GM21576 (cell line): ENCODE measurements at regions not wholly inside any gene's neighbourhood (a gene's known extent, or its start where the extent isn't known, plus 50 kb on each side); places are given as distances from the start of the nearest gene placed in this dataset.

Experiments
- ATAC-seq: cut with Tn5 transposase; IDR thresholded peaks from one replicate; pipeline ENCODE4 v1.9.1; 2021; ENCODE audit warnings: mild to moderate bottlenecking, moderate library complexity; ENCODE audit not compliant: unreplicated experiment

GRCh38 chr10:107618504-107618994, 454.0 kb upstream of the SORCS1 start:
- ATAC-seq = no peak

GRCh38 chr10:107616463-107617410, 452.2 kb upstream of the SORCS1 start:
- no peak for ATAC-seq

- ATAC-seq = no peak
Measured at GRCh38 chr10:107616031-107616430, 451.5 kb upstream of the SORCS1 start.

DNA sequence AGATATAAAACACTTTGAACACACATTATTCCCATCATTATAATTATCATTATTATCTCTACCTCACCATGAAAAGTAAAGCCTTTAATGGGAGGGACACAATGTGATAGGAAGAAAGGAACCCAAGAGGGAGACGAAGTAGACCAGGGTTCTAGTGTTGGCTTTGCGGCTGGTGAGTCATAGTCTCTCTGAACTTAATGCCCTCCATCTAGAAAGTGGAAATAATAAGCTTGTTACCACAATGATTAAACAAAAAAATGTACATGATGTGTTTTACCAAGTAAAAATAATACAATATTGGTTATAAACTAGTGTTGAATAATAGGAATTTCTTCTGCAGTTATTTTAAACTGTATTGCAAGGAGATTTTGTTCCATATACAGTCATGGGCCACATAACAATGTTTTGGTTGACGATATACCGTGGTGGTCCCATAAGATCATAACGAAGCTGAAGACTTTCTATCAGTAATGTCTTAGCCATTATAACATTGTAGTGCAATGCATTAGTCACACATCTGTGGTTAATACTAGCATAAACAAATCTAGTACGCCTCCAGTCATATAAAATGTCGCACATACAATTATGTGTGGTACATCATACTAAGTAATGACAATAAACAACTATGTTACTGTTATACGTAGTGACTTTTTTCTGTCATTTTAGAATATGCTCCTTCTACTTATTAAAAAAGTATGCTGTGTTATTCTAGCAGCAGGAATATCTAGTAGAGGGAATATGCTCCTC, 450.6 kb upstream of the SORCS1 start:
- no peak for ATAC-seq

DNA sequence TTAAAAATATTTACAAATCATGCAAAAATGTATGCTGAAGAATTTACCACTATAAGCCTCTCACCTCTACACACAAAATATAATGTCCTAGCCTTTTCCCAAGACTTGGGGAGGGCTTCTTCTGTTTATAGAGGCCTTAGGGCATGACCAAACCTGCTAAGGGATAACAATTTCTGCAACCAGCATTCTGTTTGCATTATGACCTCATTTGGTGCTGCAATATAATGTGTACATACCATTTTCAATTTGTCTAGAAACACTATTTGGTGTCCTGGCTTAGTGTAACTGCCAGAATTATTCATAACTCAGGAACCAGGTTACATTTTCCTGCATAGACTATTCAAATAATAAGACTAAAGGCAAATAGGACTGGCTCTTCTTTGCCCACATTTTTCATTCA, 446.6 kb upstream of the SORCS1 start:
- ATAC-seq = no peak

- no peak for ATAC-seq
Measured at GRCh38 chr10:107589081-107589480, 424.6 kb upstream of the SORCS1 start.

DNA sequence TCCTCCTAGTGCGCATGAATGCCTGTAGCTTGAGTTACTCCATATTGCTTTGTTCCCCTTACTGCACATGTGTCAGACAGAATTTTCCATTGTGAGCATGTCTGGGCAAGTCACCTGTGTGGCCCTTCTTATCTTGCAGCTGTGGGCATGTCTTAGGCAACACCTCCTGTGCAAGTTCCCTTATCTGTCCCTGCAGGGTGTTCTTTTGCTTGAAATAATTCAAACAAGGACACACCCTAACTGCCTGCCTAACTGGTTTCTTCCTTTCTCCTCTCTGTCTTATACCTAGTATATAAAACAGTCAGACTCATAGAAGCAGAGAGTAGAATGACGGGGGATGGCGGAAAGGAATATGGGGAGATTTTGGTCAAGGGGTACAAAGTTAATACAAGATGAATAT, 421.1 kb upstream of the SORCS1 start:
- ATAC-seq = no peak

DNA sequence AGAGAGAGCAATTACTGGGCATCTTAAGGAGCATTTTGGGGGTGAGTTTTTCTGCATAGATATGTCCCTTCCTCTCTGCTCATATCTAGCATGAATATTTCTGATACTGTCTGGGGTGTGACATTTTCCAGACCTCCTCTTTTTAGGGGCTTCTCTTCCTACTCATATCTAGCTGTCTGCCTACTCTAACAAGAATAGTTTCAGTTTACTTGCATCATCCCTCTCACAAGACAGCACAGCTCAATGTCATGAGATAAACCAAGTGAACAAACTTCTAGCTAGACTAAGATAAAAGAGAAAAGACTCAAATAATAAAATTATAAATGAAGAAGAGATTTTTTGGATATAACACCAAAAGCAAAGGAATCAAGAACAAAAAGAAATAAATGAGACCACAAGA, 419.5 kb upstream of the SORCS1 start:
- ATAC-seq = no peak

DNA sequence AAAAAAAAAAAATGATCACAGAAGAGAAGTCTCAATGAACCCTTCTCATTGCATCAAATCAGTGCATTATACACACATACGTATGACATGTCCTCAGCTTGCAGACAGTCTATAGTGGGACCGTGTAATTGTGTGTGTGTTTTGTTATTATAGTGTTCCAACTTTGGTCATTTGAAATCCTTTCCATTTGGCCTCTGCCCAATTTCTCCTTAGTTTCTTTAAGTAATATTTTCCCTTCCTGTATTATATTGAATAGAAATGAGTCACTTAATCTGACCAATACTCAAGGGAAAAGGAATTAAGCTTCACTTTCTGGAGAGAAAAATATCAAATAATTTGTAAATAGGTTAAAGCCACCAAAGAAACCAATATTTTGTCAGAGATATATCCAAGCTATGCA, 415.5 kb upstream of the SORCS1 start:
- no peak for ATAC-seq

- no peak for ATAC-seq
Measured at GRCh38 chr10:107577221-107577620, 412.7 kb upstream of the SORCS1 start.

DNA sequence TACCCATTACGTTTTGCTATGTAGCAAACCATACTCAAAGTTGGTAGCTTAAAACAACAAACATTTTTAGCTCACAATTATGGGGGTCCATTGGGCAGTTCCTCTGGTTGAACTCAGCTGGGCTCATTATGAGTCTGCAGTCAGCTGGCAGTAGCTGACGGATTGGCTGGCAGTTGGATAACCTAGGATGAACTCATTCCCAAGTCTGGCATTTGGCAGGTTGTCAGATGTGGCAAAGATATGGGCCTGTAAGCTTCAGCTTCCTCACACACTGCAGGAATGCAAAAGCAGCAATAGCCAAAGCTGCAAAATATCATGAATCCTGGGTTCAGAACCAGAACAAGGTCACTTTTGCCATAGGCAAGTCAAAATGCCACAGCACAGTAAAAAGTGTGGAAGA, 412.2 kb upstream of the SORCS1 start:
- ATAC-seq = no peak

- ATAC-seq = no peak
Measured at GRCh38 chr10:107565014-107565413, 400.5 kb upstream of the SORCS1 start.

GRCh38 chr10:107561136-107561650, 396.7 kb upstream of the SORCS1 start:
- no peak for ATAC-seq

- no peak for ATAC-seq
Measured at GRCh38 chr10:107557916-107558315, 393.4 kb upstream of the SORCS1 start.

DNA sequence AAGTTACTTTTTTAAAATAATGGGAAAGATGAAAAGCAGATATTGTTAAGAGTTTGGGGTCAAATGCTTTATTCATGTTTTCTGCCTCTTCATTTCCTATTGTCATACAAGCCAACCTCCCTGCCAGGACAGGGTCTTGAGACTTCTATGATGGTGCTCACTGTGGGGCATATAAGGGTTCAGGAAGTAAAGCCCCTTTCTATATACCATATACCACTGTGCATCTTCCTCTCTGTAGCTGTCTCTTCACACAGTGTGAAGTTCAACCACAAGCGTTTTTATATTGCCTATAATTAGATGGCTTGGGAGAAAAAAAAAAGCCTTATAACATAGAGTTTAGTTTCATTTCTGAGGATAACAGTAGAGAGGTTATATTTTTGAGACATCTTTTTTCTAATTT, 389.8 kb upstream of the SORCS1 start:
- no peak for ATAC-seq

DNA sequence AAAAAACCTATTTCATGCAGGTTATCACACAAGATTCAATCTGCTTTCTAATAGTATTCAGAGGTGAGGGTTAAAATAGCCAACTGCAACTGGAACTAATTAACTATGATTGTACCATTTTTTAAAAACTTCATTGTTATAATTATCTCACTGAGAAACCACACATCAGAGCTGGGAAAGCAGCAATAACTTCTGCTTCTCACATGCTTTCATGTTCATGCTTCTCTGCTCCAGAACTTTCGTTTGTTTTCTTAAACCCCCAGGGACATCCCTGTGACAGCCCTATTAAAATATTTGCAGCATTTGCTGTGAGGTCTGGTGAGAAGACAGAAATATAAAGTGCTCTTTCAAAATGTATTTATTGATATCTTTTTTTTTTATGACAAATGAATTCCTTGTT, 389.0 kb upstream of the SORCS1 start:
- ATAC-seq = no peak

DNA sequence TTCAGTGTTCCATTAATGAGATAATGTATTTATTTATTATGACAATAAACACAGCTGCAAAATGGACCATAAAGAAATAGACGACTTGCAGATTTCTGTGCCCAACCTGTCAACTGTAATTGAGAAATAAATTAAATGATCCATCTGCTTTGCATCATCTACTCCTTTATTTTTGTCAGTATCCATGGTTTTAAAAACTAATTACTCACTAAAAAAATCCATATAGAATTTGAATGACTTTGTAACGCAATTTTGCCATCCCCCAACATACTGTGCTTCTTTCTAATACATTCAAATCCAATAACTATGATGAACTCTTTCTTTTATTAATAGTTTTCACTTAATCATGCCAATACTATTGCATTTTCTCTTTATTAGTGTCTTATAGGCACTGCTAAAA, 388.5 kb upstream of the SORCS1 start:
- no peak for ATAC-seq

- ATAC-seq = no peak
Measured at GRCh38 chr10:107548301-107548700, 383.8 kb upstream of the SORCS1 start.

GRCh38 chr10:107546986-107547385, 382.5 kb upstream of the SORCS1 start:
- ATAC-seq = no peak

GRCh38 chr10:107546284-107546683, 381.8 kb upstream of the SORCS1 start:
- no peak for ATAC-seq

GRCh38 chr10:107545717-107546116, 381.2 kb upstream of the SORCS1 start:
- no peak for ATAC-seq
